GM12872 (cell line): ENCODE measurements at regions not wholly inside any gene's neighbourhood (a gene's known extent, or its start where the extent isn't known, plus 50 kb on each side); places are given as distances from the start of the nearest gene placed in this dataset.

Source experiments
- CTCF ChIP-seq: IDR thresholded peaks from 3 replicates; pipeline ENCODE4 v1.5.1; 2011; ENCODE audit warnings: low read depth, mild to moderate bottlenecking, low read length, moderate library complexity; ENCODE audit not compliant: insufficient read depth

DNA sequence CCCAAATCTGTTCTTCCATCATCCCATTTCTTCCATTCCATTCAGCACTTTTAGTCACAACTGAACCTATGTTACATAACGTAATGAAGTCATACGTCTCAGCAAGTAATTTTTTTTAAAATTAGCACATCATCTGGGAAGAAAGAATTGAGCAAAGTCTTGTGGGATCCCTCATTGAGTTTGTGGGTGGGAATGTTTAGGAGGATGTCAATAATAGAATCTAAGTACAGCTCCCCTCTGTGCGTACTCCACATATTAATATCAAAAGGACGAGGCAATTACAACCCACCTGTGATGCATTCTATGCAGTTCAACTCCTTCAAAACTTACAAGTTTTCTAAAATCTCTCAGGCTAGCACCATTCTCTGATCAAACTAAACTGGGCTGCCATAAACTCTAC, 526.3 kb downstream of the AGTPBP1 start:
- TF ChIP-seq CTCF = no peak

GRCh38 chr9:85213650-85214607, 527.8 kb downstream of the AGTPBP1 start:
- TF ChIP-seq CTCF = no peak

GRCh38 chr9:85212887-85213286, 528.9 kb downstream of the AGTPBP1 start:
- TF ChIP-seq CTCF = no peak

DNA sequence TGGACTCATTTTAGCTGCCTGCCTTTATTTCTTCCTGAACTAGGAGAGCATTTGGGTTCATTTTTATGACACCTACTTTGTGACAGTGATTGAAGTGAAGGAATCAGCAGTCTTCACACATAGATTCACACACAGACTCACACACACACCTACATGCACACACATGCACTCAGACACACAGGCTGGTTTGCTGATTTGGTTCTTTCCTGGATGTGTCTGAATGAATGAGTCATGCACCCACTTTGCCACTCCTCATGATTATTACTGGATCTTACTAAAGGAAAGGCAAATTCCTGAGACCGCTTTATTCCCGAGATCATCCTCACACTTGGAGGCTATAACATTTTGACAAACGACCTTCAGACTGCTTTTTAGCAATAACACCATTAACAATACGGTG, 529.5 kb downstream of the AGTPBP1 start:
- TF ChIP-seq CTCF = no peak

DNA sequence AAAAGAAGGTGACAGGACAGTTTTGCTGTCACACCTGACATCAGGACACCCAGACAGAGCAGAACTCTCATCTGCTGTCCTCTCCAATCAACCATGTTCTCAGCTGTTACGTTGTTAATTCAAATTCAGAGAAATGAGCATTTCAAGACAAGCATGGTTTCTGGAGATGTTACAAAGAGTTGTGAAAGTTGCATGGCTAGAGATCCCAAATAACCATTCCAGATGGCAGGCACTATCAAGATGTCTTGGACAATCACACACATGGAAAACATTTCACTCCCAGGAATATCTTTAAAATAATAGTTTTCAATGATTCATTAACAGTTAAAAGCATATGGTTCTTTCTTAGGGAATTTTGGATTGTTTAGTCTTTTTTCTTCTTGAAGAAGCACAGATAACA, 533.1 kb downstream of the AGTPBP1 start:
- no peak for TF ChIP-seq CTCF

DNA sequence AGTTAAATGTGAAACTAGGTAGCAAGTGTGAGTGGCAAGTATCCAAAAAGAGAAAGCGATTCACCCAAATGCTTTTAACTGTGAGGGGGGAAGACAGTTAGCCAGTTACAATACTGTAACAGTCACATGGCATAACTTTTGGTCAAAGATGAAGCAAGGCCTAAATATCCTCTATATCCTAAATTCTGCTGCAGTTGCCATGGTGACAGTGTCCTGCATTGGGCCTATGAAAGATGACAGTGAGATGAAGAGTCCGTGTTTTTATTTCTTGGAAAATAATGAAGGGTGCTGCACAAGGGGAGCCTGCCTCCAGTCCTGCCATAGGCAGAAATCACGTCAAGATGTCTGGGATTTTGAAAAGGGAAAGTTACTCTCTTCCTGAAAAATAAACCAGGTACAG, 534.6 kb downstream of the NTRK2 start:
- TF ChIP-seq CTCF = no peak

DNA sequence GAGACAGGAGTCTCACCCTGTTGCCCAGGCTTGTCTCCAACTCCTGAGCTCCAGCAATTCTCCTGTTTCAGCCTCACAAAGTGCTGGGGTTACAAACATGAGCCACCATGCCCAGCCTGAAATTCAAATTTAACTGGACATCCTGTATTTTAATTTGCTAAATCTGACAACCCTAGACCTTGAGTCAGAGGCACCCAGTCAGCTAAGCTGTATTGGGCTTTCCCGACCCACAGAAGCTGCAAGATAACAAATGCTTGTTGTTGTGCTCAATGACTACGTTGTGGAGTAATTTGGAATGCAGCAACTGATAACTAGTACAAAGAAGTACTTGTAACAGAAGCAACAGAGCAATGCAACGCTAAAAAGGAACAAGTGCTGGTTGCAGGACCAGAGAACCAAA, 533.1 kb downstream of the NTRK2 start:
- TF ChIP-seq CTCF = no peak
